GM15510 (cell line): ENCODE measurements at regions not wholly inside any gene's neighbourhood (a gene's known extent, or its start where the extent isn't known, plus 50 kb on each side); places are given as distances from the start of the nearest gene placed in this dataset.

Experiments
- POLR2A ChIP-seq: IDR thresholded peaks from 3 replicates; pipeline ENCODE4 v1.6.1; 2011; ENCODE audit warnings: borderline replicate concordance; ENCODE audit not compliant: insufficient read length; ENCODE audit errors: extremely low read depth

- no peak for TF ChIP-seq POLR2A
These were observed 142.9 kb upstream of the PCGF5 start for GRCh38 chr10:91077549-91078071.

GRCh38 chr10:91080776-91081175 lies 139.7 kb upstream of the PCGF5 start:
- no peak for TF ChIP-seq POLR2A

- TF ChIP-seq POLR2A, result no peak
These were observed 138.0 kb upstream of the PCGF5 start for GRCh38 chr10:91082447-91082846.

- no peak for TF ChIP-seq POLR2A
These were observed 131.9 kb upstream of the PCGF5 start for GRCh38 chr10:91088300-91089140.

- TF ChIP-seq POLR2A, result no peak
These were observed 129.5 kb upstream of the PCGF5 start for GRCh38 chr10:91090761-91091529.

GRCh38 chr10:91091780-91092179 lies 128.7 kb upstream of the PCGF5 start:
- no peak for TF ChIP-seq POLR2A

- TF ChIP-seq POLR2A, result no peak
These were observed 124.2 kb upstream of the PCGF5 start for GRCh38 chr10:91096274-91096673.

GRCh38 chr10:91097313-91097712 lies 123.2 kb upstream of the PCGF5 start:
- TF ChIP-seq POLR2A, result no peak

GRCh38 chr10:91103384-91104192 lies 116.9 kb upstream of the PCGF5 start:
- no peak for TF ChIP-seq POLR2A

- TF ChIP-seq POLR2A, result no peak
These were observed 116.0 kb upstream of the PCGF5 start for GRCh38 chr10:91104193-91105041.

GRCh38 chr10:91105269-91105668 lies 115.2 kb upstream of the PCGF5 start:
- TF ChIP-seq POLR2A, result no peak

GRCh38 chr10:91108820-91109219 lies 111.6 kb upstream of the PCGF5 start:
- no peak for TF ChIP-seq POLR2A

GRCh38 chr10:91111060-91111459 lies 109.4 kb upstream of the PCGF5 start:
- no peak for TF ChIP-seq POLR2A
